8988T (cell line): ENCODE measurements at regions not wholly inside any gene's neighbourhood (a gene's known extent, or its start where the extent isn't known, plus 50 kb on each side); places are given as distances from the start of the nearest gene placed in this dataset.

Experiments used
- DNase-seq: peaks from one replicate; pipeline ENCODE4 v3.0.0; 2011

- no peak for DNase-seq
These were observed 239.1 kb downstream of the MTX2 start for GRCh38 chr2:176508374-176508773.

- no peak for DNase-seq
These were observed 239.9 kb downstream of the MTX2 start for GRCh38 chr2:176508984-176509740.

- DNase-seq = no peak
These were observed 245.0 kb downstream of the MTX2 start for GRCh38 chr2:176514276-176514675.

GRCh38 chr2:176514805-176515500 lies 245.7 kb downstream of the MTX2 start:
- DNase-seq = no peak

- DNase-seq = no peak
These were observed 246.9 kb downstream of the MTX2 start for GRCh38 chr2:176516051-176516602.

- no peak for DNase-seq
These were observed 249.6 kb downstream of the MTX2 start for GRCh38 chr2:176518823-176519222.

GRCh38 chr2:176521878-176522670 lies 252.8 kb downstream of the MTX2 start:
- DNase-seq = no peak

- DNase-seq = no peak
These were observed 255.8 kb downstream of the MTX2 start for GRCh38 chr2:176525086-176525485.

- no peak for DNase-seq
These were observed 258.0 kb downstream of the MTX2 start for GRCh38 chr2:176526995-176527901.

GRCh38 chr2:176531608-176532007 lies 262.4 kb downstream of the MTX2 start:
- DNase-seq = no peak

GRCh38 chr2:176533505-176534193 lies 264.4 kb downstream of the MTX2 start:
- no peak for DNase-seq

GRCh38 chr2:176534798-176535466 lies 265.7 kb downstream of the MTX2 start:
- DNase-seq = no peak

GRCh38 chr2:176535467-176536113 lies 266.3 kb downstream of the MTX2 start:
- DNase-seq = no peak

- DNase-seq = no peak
These were observed 267.3 kb downstream of the MTX2 start for GRCh38 chr2:176536439-176537133.

- DNase-seq = no peak
These were observed 268.7 kb downstream of the MTX2 start for GRCh38 chr2:176537932-176538331.

- no peak for DNase-seq
These were observed 271.8 kb downstream of the MTX2 start for GRCh38 chr2:176540995-176541394.

- DNase-seq = no peak
These were observed 273.2 kb downstream of the MTX2 start for GRCh38 chr2:176542476-176542875.

- no peak for DNase-seq
These were observed 275.3 kb downstream of the MTX2 start for GRCh38 chr2:176544557-176544956.

- DNase-seq = no peak
These were observed 276.0 kb downstream of the MTX2 start for GRCh38 chr2:176544991-176545956.
